DND-41 (cell line): ENCODE measurements at regions not wholly inside any gene's neighbourhood (a gene's known extent, or its start where the extent isn't known, plus 50 kb on each side); places are given as distances from the start of the nearest gene placed in this dataset.

Source experiments
- ATAC-seq: fragments of 200-7000 bp; cut with Tn5 transposase; 3 replicates; pipeline ENCODE4 v1.9.1; 2021; ENCODE audit warnings: low read depth; ENCODE audit not compliant: insufficient read depth
- DNase-seq: peaks from one replicate; pipeline ENCODE4 v3.0.0-alpha.2; 2020
- H2AFZ ChIP-seq: 2 replicates; pipeline ENCODE4 v1.6.0; 2012; ENCODE audit warnings: low read depth, low read length
- H3K27ac ChIP-seq: 2 replicates; pipeline ENCODE4 v1.5.1; 2012; ENCODE audit warnings: low read length, inconsistent platforms
- H3K27me3 ChIP-seq: fragments of 200-600 bp; sonication (generic); 2 replicates; pipeline ENCODE4 v1.6.0; 2012; ENCODE audit warnings: low read length, mild to moderate bottlenecking, inconsistent platforms; ENCODE audit not compliant: insufficient read depth, poor library complexity
- H3K36me3 ChIP-seq: 2 replicates; pipeline ENCODE4 v1.5.1; 2012; ENCODE audit warnings: low read length, inconsistent platforms; ENCODE audit not compliant: insufficient read depth
- H3K4me1 ChIP-seq: 2 replicates; pipeline ENCODE4 v1.5.1; 2012; ENCODE audit warnings: mild to moderate bottlenecking, low read length; ENCODE audit not compliant: insufficient read depth
- H3K4me2 ChIP-seq: 2 replicates; pipeline ENCODE4 v1.6.0; 2012; ENCODE audit warnings: mild to moderate bottlenecking, moderate library complexity, low read length, inconsistent platforms; ENCODE audit not compliant: insufficient read depth
- H3K4me3 ChIP-seq, 2 experiments: fragments of 200-600 bp in 1 of 2; shearing (Covaris generic) in 1 of 2; 2 replicates each; pipeline ENCODE4 v1.5.1; 2012 to 2016; ENCODE audit warnings: inconsistent platforms in 2 of 2, low read length in 2 of 2, mild to moderate bottlenecking in 2 of 2, low read depth in 1 of 2, moderate library complexity in 1 of 2
- H3K79me2 ChIP-seq: 2 replicates; pipeline ENCODE4 v1.6.0; 2012; ENCODE audit warnings: low read length, inconsistent platforms; ENCODE audit not compliant: insufficient read depth
- H3K9ac ChIP-seq: 2 replicates; pipeline ENCODE4 v1.6.0; 2012; ENCODE audit warnings: low read depth, mild to moderate bottlenecking, inconsistent platforms, low read length, moderate library complexity
- H3K9me3 ChIP-seq: 2 replicates; pipeline ENCODE4 v1.5.1; 2012; ENCODE audit warnings: low read length, moderate library complexity, mild to moderate bottlenecking, inconsistent platforms; ENCODE audit not compliant: insufficient read depth, severe bottlenecking
- H4K20me1 ChIP-seq: 2 replicates; pipeline ENCODE4 v1.6.0; 2012; ENCODE audit warnings: low read length; ENCODE audit not compliant: insufficient read depth
- EZH2 ChIP-seq: IDR thresholded peaks from 3 replicates; pipeline ENCODE4 v1.6.1; 2012; ENCODE audit warnings: borderline replicate concordance, low read depth, mild to moderate bottlenecking, moderate library complexity, low read length, inconsistent platforms; ENCODE audit not compliant: severe bottlenecking
- TF ChIP-seq, protein P1 (sequence below): IDR thresholded peaks from 2 replicates; pipeline ENCODE4 v1.5.1; 2012; ENCODE audit warnings: borderline replicate concordance, low read length, moderate library complexity, mild to moderate bottlenecking; ENCODE audit not compliant: poor library complexity, severe bottlenecking; ENCODE audit errors: extremely low read depth

DNA sequence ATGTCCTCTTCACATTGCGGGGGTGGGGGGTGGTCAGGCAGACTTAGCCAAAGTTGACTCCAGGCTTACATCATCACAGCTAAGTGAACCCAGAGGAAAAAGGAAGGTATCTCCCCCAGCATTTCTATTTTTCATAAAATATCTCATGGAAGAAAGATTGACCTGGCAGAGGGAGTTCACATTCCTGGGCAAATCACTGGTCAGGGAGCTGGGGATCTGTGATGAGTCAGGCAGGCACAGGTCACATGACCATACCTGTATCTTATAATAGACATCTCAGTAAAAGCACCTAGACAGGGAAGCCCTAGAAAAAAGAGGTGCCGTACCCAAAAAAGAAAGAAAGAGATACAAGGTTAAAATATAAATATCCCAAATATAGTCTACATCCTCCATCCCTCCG is 57.3 kb upstream of the WWC1 start:
- H3K27ac ChIP-seq: no peak overlapping the region
- no peak overlapping the region for H3K9ac ChIP-seq
- H3K27me3 ChIP-seq: peaks cover 5% of the 10 kb centered on the region
- no peak for TF ChIP-seq EZH2
- TF ChIP-seq, protein P1, sequence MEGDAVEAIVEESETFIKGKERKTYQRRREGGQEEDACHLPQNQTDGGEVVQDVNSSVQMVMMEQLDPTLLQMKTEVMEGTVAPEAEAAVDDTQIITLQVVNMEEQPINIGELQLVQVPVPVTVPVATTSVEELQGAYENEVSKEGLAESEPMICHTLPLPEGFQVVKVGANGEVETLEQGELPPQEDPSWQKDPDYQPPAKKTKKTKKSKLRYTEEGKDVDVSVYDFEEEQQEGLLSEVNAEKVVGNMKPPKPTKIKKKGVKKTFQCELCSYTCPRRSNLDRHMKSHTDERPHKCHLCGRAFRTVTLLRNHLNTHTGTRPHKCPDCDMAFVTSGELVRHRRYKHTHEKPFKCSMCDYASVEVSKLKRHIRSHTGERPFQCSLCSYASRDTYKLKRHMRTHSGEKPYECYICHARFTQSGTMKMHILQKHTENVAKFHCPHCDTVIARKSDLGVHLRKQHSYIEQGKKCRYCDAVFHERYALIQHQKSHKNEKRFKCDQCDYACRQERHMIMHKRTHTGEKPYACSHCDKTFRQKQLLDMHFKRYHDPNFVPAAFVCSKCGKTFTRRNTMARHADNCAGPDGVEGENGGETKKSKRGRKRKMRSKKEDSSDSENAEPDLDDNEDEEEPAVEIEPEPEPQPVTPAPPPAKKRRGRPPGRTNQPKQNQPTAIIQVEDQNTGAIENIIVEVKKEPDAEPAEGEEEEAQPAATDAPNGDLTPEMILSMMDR: no peak
- H3K4me3 ChIP-seq: no peak overlapping the region
- no peaks in the 10 kb centered on the region for H3K9me3 ChIP-seq
- H2AFZ ChIP-seq: no peak overlapping the region
- ATAC-seq (no peak), DNase-seq (no peak)
- H4K20me1 ChIP-seq: no peaks in the 10 kb centered on the region
- no peaks in the 10 kb centered on the region for H3K4me1 ChIP-seq
- H3K4me2 ChIP-seq: no peak overlapping the region
- no peaks in the 10 kb centered on the region for H3K79me2 ChIP-seq
- H3K36me3 ChIP-seq: no peaks in the 10 kb centered on the region

DNA sequence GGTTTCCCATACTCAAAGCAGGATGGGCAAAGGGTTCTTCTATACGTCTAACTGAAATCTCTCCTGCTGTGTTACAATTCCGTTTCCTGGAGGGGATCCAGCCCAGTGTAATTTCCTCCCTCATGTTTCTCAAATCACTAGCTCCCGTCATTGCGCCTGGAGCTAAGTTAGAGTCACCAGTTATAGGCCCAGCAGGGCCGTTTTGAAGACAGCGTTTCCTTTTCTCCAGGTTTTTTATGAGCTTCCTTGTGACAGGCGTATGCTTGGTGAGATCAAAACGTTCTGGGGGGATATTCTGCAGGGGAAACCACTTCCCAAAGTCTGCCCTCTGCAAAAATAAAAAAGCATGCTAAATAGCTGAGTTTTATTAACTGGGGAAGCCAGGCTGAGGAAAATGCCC is 53.0 kb upstream of the WWC1 start:
- no peak overlapping the region for H2AFZ ChIP-seq
- H3K9me3 ChIP-seq: no peaks in the 10 kb centered on the region
- H3K79me2 ChIP-seq: no peaks in the 10 kb centered on the region
- no peak overlapping the region for H3K9ac ChIP-seq
- no peaks in the 10 kb centered on the region for H3K36me3 ChIP-seq
- H3K4me3 ChIP-seq: no peak overlapping the region
- TF ChIP-seq, protein P1: no peak
- TF ChIP-seq EZH2: no peak
- H3K27me3 ChIP-seq: peaks cover 7% of the 10 kb centered on the region
- H3K27ac ChIP-seq: no peak overlapping the region
- no peak for ATAC-seq
- no peaks in the 10 kb centered on the region for H3K4me1 ChIP-seq
- no peak overlapping the region for H3K4me2 ChIP-seq
- no peaks in the 10 kb centered on the region for H4K20me1 ChIP-seq
- no peak for DNase-seq

DNA sequence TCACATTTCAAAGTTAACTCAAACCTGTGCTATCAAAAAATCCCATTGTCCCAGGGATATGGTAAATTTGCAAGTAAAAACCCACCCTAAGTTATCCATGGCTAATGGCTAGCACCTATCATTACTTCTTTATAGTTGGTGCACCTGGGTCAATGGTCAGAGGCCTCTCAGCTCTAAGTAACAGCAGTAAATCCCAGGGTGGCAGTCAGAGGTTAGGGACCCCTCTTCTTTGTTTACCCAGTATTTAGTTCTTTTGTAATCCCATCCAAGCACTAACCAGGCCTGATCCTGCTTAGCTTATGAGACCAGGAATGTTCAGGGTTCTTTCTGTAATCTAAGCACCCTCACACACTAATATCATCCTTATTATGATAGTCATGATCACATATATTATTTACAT is 52.1 kb upstream of the WWC1 start:
- Histone ChIP-seq H3K4me2 (no peak overlapping the region), H3K79me2 (no peaks in the 10 kb centered on the region), H3K27ac (no peak overlapping the region), H3K9me3 (no peaks in the 10 kb centered on the region), H2AFZ (no peak overlapping the region), H3K27me3 (peaks cover 7% of the 10 kb centered on the region), H3K9ac (no peak overlapping the region), H3K4me3 (no peak overlapping the region), H3K4me1 (no peaks in the 10 kb centered on the region), H3K36me3 (no peaks in the 10 kb centered on the region), H4K20me1 (no peaks in the 10 kb centered on the region)
- no peak for DNase-seq
- TF ChIP-seq, protein P1: no peak
- TF ChIP-seq EZH2: no peak
- no peak for ATAC-seq
